Endothelial cell of umbilical vein (primary cell): ENCODE measurements at regions not wholly inside any gene's neighbourhood (a gene's known extent, or its start where the extent isn't known, plus 50 kb on each side); places are given as distances from the start of the nearest gene placed in this dataset.

Experiments used
- BruUV-seq: library from RNA; stranded (reverse); fragments of 400-500 nt; replicated peaks from 2 replicates; lab custom pipeline; 2021; lab: Mats Ljungman, UMichigan
- CTCF ChIA-PET: fragments of 300-600, 350-600 bp; sonication (Branson Sonifier 250); formaldehyde crosslinking; loops from one replicate; lab custom pipeline; 2021; ENCODE audit warnings: antibody characterized with exemption, inconsistent platforms; lab: Charles Lee
- POLR2A ChIA-PET: fragments of 300-600, 350-600 bp; sonication (Branson Sonifier 250); formaldehyde crosslinking; loops from one replicate; lab custom pipeline; 2021; ENCODE audit warnings: antibody characterized with exemption, inconsistent platforms; lab: Charles Lee
- DNase-seq: peaks from one replicate; pipeline ENCODE4 v3.0.0-alpha.2; 2011; ENCODE audit warnings: low read depth, low spot score
- FAIRE-seq: peaks from 2 replicates; lab custom pipeline; 2011; peaks lifted over from hg19 to GRCh38; lab: Jason Lieb, UNC
- H2AFZ ChIP-seq: 2 replicates; pipeline ENCODE4 v1.6.0; 2012; ENCODE audit warnings: low read depth, low read length, control low read depth, inconsistent platforms
- H3K27ac ChIP-seq: 2 replicates; pipeline ENCODE4 v1.5.1; 2011; ENCODE audit warnings: low read depth, mild to moderate bottlenecking, control low read depth, low read length, moderate library complexity; ENCODE audit not compliant: insufficient read depth
- H3K27me3 ChIP-seq, 2 experiments: 2 replicates each; pipeline versions ENCODE4 v1.6.0 to v1.6.1; 2011; ENCODE audit warnings: low read length in 2 of 2, mixed read lengths in 1 of 2; ENCODE audit not compliant: control insufficient read depth in 2 of 2, insufficient read depth in 2 of 2
- H3K36me3 ChIP-seq, 2 experiments: 2 replicates in 1 of 2; 3 replicates in 1 of 2; pipeline ENCODE4 v1.5.1; 2011; ENCODE audit warnings: low read length in 2 of 2, mild to moderate bottlenecking in 1 of 2, moderate library complexity in 1 of 2; ENCODE audit not compliant: control insufficient read depth in 2 of 2, insufficient read depth in 2 of 2; ENCODE audit errors: extremely low read depth in 1 of 2
- H3K4me1 ChIP-seq: 3 replicates; pipeline ENCODE4 v1.5.1; 2011; ENCODE audit warnings: mild to moderate bottlenecking, low read length; ENCODE audit not compliant: control insufficient read depth, insufficient read depth; ENCODE audit errors: extremely low read depth
- H3K4me2 ChIP-seq: 2 replicates; pipeline ENCODE4 v1.6.1; 2011; ENCODE audit warnings: low read length, control low read depth, mixed read lengths; ENCODE audit not compliant: insufficient read depth
- H3K4me3 ChIP-seq, 3 experiments: fragments of 200-600 bp in 1 of 3; sonication (generic), shearing (Covaris generic) in 1 of 3; replicated peaks in 1 of 3; 2 replicates each; pipeline ENCODE4 v1.5.1; 2011 to 2016; ENCODE audit warnings: control low read depth in 3 of 3, low read length in 3 of 3, mild to moderate bottlenecking in 2 of 3, inconsistent platforms in 1 of 3, low read depth in 1 of 3, moderate library complexity in 1 of 3; ENCODE audit not compliant: insufficient read depth in 1 of 3
- H3K79me2 ChIP-seq: 2 replicates; pipeline ENCODE4 v1.6.0; 2012; ENCODE audit warnings: low read length, inconsistent platforms; ENCODE audit not compliant: control insufficient read depth, insufficient read depth
- H3K9ac ChIP-seq: replicated peaks from 2 replicates; pipeline ENCODE3; 2011; ENCODE audit warnings: low read length, control low read depth; ENCODE audit not compliant: insufficient read depth; ENCODE audit errors: extremely low read depth
- H3K9me1 ChIP-seq: replicated peaks from 3 replicates; pipeline ENCODE4 v1.6.0; 2011; ENCODE audit warnings: mild to moderate bottlenecking, low read length; ENCODE audit not compliant: control insufficient read depth, insufficient read depth; ENCODE audit errors: extremely low read depth
- H3K9me3 ChIP-seq: replicated peaks from 2 replicates; pipeline ENCODE4 v1.5.1; 2012; ENCODE audit warnings: low read length, inconsistent platforms; ENCODE audit not compliant: control insufficient read depth, insufficient read depth
- H4K20me1 ChIP-seq: replicated peaks from 2 replicates; pipeline ENCODE3; 2011; ENCODE audit warnings: mild to moderate bottlenecking, low read length; ENCODE audit not compliant: control insufficient read depth, insufficient read depth; ENCODE audit errors: extremely low read depth
- EZH2 ChIP-seq: IDR thresholded peaks from 2 replicates; pipeline ENCODE4 v1.6.1; 2012; ENCODE audit warnings: borderline replicate concordance, low read depth, mild to moderate bottlenecking, moderate library complexity, low read length, inconsistent platforms; ENCODE audit not compliant: severe bottlenecking
- FOS ChIP-seq: IDR thresholded peaks from 2 replicates; pipeline ENCODE4 v1.6.1; 2011; ENCODE audit warnings: mild to moderate bottlenecking, low read length, moderate library complexity, borderline replicate concordance; ENCODE audit not compliant: insufficient read depth
- GATA2 ChIP-seq: IDR thresholded peaks from 2 replicates; pipeline ENCODE4 v1.7.0; 2011; ENCODE audit warnings: low read depth, mild to moderate bottlenecking, moderate library complexity, mixed read lengths, low read length; ENCODE audit not compliant: insufficient read length, insufficient read depth
- JUN ChIP-seq: IDR thresholded peaks from 2 replicates; pipeline ENCODE4 v1.6.1; 2011; ENCODE audit warnings: borderline replicate concordance, low read depth; ENCODE audit not compliant: insufficient read length, insufficient read depth
- MYC ChIP-seq: IDR thresholded peaks from one replicate; pipeline ENCODE4 v1.6.1; 2011; ENCODE audit warnings: mild to moderate bottlenecking, low read depth, low read length
- POLR2A ChIP-seq: IDR thresholded peaks from 2 replicates; pipeline ENCODE4 v1.6.1; 2012; ENCODE audit warnings: low read depth, mild to moderate bottlenecking, control low read depth, low read length
- POLR2AphosphoS5 ChIP-seq: IDR thresholded peaks from 2 replicates; pipeline ENCODE4 v1.6.1; 2012; ENCODE audit warnings: low read depth, mild to moderate bottlenecking, control low read depth, low read length, moderate library complexity; ENCODE audit not compliant: insufficient read depth
- dilution Hi-C: fragments of 300-500 bp; cut with MboI; formaldehyde crosslinking; loops from one replicate; pipeline ENCODE4 v1.15.0; 2019; ENCODE audit warnings: low sequenced_read_pairs; ENCODE audit not compliant: extremely low pct_ligation_motif_present
- intact Hi-C: fragments of 100-400 bp; cut with micrococcal nuclease; formaldehyde crosslinking; loops from one replicate; pipeline ENCODE4 v1.10.0; 2022
- TF ChIP-seq, protein P1 (sequence below), 2 donors: IDR thresholded peaks; 1 replicate in 1 of 2; 2 replicates in 1 of 2; pipeline ENCODE4 v1.5.1; 2011; ENCODE audit warnings: low read length in 2 of 2, mild to moderate bottlenecking in 2 of 2, moderate library complexity in 2 of 2, control low read depth in 1 of 2, inconsistent platforms in 1 of 2, low read depth in 1 of 2; ENCODE audit not compliant: insufficient read depth in 1 of 2; ENCODE audit errors: extremely low read depth in 1 of 2
- TF ChIP-seq, protein P2 (sequence below): IDR thresholded peaks from 2 replicates; pipeline ENCODE4 v1.6.1; 2011; ENCODE audit not compliant: insufficient read depth, insufficient read length

GRCh38 chr3:162317046-162317445, 820.4 kb downstream of the OTOL1 start:
- ChIA-PET POLR2A (no interaction called here), CTCF (no interaction called here)
- no peaks in the 10 kb centered on the region for H3K36me3 ChIP-seq
- H3K79me2 ChIP-seq, result no peaks in the 10 kb centered on the region
- TF ChIP-seq GATA2 (no peak), POLR2A (no peak), EZH2 (no peak), JUN (no peak), POLR2AphosphoS5 (no peak), MYC (no peak), FOS (no peak)
- TF ChIP-seq, protein P1, sequence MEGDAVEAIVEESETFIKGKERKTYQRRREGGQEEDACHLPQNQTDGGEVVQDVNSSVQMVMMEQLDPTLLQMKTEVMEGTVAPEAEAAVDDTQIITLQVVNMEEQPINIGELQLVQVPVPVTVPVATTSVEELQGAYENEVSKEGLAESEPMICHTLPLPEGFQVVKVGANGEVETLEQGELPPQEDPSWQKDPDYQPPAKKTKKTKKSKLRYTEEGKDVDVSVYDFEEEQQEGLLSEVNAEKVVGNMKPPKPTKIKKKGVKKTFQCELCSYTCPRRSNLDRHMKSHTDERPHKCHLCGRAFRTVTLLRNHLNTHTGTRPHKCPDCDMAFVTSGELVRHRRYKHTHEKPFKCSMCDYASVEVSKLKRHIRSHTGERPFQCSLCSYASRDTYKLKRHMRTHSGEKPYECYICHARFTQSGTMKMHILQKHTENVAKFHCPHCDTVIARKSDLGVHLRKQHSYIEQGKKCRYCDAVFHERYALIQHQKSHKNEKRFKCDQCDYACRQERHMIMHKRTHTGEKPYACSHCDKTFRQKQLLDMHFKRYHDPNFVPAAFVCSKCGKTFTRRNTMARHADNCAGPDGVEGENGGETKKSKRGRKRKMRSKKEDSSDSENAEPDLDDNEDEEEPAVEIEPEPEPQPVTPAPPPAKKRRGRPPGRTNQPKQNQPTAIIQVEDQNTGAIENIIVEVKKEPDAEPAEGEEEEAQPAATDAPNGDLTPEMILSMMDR (IDR thresholded peaks at IDR 0.05; ENCODE audit: extremely low read depth in 1 of 2, insufficient read depth in 1 of 2, low read depth in 1 of 2, low read length in 2 of 2), result no peak
- TF ChIP-seq, protein P2, sequence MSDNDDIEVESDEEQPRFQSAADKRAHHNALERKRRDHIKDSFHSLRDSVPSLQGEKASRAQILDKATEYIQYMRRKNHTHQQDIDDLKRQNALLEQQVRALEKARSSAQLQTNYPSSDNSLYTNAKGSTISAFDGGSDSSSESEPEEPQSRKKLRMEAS, result no peak
- no peaks in the 10 kb centered on the region for H3K27me3 ChIP-seq
- no peaks in the 10 kb centered on the region for H3K4me1 ChIP-seq
- intact Hi-C loops (no loop called here), dilution Hi-C loops (no loop called here)
- H3K9ac ChIP-seq, result no peak overlapping the region
- no peak for FAIRE-seq
- H3K4me3 ChIP-seq, result no peak overlapping the region
- H2AFZ ChIP-seq, result no peak overlapping the region
- H4K20me1 ChIP-seq, result no peaks in the 10 kb centered on the region
- no peak for DNase-seq
- peaks cover 3% of the 10 kb centered on the region for H3K9me3 ChIP-seq
- BruUV-seq, result no TSS peak
- no peak overlapping the region for H3K4me2 ChIP-seq
- H3K9me1 ChIP-seq, result no peaks in the 10 kb centered on the region
- no peak overlapping the region for H3K27ac ChIP-seq
